ENCODE measurements at regions not wholly inside any gene's neighbourhood (a gene's known extent, or its start where the extent isn't known, plus 50 kb on each side); places are given as distances from the start of the nearest gene placed in this dataset.

DNA sequence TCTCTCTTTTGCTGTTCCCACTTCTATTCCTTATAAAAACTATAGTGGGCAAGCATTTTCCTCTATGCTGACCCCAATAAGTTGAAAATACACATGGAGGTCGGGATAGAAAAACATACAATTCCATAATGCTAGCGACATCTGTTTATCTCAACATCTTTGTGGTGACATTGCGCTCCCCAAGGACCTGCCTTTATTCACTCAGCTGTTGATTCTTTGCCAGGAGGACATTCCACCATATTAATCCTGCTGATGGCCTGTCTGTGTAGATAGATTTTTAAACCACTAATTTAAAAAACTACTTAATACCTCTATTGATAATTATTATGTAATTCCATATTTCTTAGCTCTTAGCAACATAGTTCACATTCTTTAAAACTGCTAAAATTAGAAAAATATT is 555.3 kb upstream of the MAP3K7 start:
- Histone ChIP-seq H3K4me3 (ENCODE audit: low read length) (no peak overlapping the region), H3K79me2 (replicated peaks; ENCODE audit: insufficient read depth, low read length) (no peaks in the 10 kb centered on the region), H3F3A (ENCODE audit: insufficient read depth, low read length, poor library complexity, severe bottlenecking) (no peaks in the 10 kb centered on the region), H3K36me3 (ENCODE audit: insufficient read depth, low read length) (no peaks in the 10 kb centered on the region), H3K9ac (ENCODE audit: low read length) (no peak overlapping the region), H3K9me2 (ENCODE audit: insufficient read depth, low read length) (no peaks in the 10 kb centered on the region), H3K27me3 (ENCODE audit: insufficient read depth, low read depth, low read length) (no peaks in the 10 kb centered on the region), H3K9me3 (ENCODE audit: low read length) (no peaks in the 10 kb centered on the region), H2AFZ (ENCODE audit: low read depth, low read length) (no peak overlapping the region), H4K20me1 (ENCODE audit: insufficient read depth) (no peaks in the 10 kb centered on the region), H3K27ac (ENCODE audit: low read length) (no peak overlapping the region), H3K4me2 (ENCODE audit: low read length) (no peak overlapping the region)
- TF ChIP-seq CTCF (IDR thresholded peaks at IDR 0.05; ENCODE audit: poor library complexity, severe bottlenecking) (no peak), POLR2AphosphoS5 (IDR thresholded peaks at IDR 0.05) (no peak), RAD21 (conservative IDR thresholded peaks at IDR 0.05) (no peak), TAF1 (IDR thresholded peaks at IDR 0.05; ENCODE audit: low read depth) (no peak), EP300 (conservative IDR thresholded peaks at IDR 0.05; ENCODE audit: poor library complexity, severe bottlenecking) (no peak), EZH2 (IDR thresholded peaks at IDR 0.05; ENCODE audit: borderline replicate concordance, insufficient read depth, low read length, poor library complexity, severe bottlenecking) (no peak), SMC3 (conservative IDR thresholded peaks at IDR 0.05; ENCODE audit: poor library complexity) (no peak), MXI1 (conservative IDR thresholded peaks at IDR 0.05; ENCODE audit: poor library complexity, severe bottlenecking) (no peak)
- TF ChIP-seq, protein P1, sequence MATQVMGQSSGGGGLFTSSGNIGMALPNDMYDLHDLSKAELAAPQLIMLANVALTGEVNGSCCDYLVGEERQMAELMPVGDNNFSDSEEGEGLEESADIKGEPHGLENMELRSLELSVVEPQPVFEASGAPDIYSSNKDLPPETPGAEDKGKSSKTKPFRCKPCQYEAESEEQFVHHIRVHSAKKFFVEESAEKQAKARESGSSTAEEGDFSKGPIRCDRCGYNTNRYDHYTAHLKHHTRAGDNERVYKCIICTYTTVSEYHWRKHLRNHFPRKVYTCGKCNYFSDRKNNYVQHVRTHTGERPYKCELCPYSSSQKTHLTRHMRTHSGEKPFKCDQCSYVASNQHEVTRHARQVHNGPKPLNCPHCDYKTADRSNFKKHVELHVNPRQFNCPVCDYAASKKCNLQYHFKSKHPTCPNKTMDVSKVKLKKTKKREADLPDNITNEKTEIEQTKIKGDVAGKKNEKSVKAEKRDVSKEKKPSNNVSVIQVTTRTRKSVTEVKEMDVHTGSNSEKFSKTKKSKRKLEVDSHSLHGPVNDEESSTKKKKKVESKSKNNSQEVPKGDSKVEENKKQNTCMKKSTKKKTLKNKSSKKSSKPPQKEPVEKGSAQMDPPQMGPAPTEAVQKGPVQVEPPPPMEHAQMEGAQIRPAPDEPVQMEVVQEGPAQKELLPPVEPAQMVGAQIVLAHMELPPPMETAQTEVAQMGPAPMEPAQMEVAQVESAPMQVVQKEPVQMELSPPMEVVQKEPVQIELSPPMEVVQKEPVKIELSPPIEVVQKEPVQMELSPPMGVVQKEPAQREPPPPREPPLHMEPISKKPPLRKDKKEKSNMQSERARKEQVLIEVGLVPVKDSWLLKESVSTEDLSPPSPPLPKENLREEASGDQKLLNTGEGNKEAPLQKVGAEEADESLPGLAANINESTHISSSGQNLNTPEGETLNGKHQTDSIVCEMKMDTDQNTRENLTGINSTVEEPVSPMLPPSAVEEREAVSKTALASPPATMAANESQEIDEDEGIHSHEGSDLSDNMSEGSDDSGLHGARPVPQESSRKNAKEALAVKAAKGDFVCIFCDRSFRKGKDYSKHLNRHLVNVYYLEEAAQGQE (IDR thresholded peaks at IDR 0.05; ENCODE audit: borderline replicate concordance) = no peak

GRCh38 chr6:91141346-91141745 is 554.5 kb upstream of the MAP3K7 start:
- Histone ChIP-seq H3K9me2 (ENCODE audit: insufficient read depth, low read length) (no peaks in the 10 kb centered on the region), H3K4me2 (ENCODE audit: low read length) (no peak overlapping the region), H3K4me3 (ENCODE audit: low read length) (no peak overlapping the region), H3K79me2 (replicated peaks; ENCODE audit: insufficient read depth, low read length) (no peaks in the 10 kb centered on the region), H3K36me3 (ENCODE audit: insufficient read depth, low read length) (no peaks in the 10 kb centered on the region), H3K27ac (ENCODE audit: low read length) (no peak overlapping the region), H3K27me3 (ENCODE audit: insufficient read depth, low read depth, low read length) (no peaks in the 10 kb centered on the region), H2AFZ (ENCODE audit: low read depth, low read length) (no peak overlapping the region), H4K20me1 (ENCODE audit: insufficient read depth) (no peaks in the 10 kb centered on the region), H3K9ac (ENCODE audit: low read length) (no peak overlapping the region), H3K9me3 (ENCODE audit: low read length) (no peaks in the 10 kb centered on the region), H3F3A (ENCODE audit: insufficient read depth, low read length, poor library complexity, severe bottlenecking) (no peaks in the 10 kb centered on the region)
- TF ChIP-seq, protein P1 (IDR thresholded peaks at IDR 0.05; ENCODE audit: borderline replicate concordance) = no peak
- TF ChIP-seq EZH2 (IDR thresholded peaks at IDR 0.05; ENCODE audit: borderline replicate concordance, insufficient read depth, low read length, poor library complexity, severe bottlenecking) (no peak), TAF1 (IDR thresholded peaks at IDR 0.05; ENCODE audit: low read depth) (no peak), POLR2AphosphoS5 (IDR thresholded peaks at IDR 0.05) (no peak), RAD21 (conservative IDR thresholded peaks at IDR 0.05) (no peak), MXI1 (conservative IDR thresholded peaks at IDR 0.05; ENCODE audit: poor library complexity, severe bottlenecking) (no peak), SMC3 (conservative IDR thresholded peaks at IDR 0.05; ENCODE audit: poor library complexity) (no peak), EP300 (conservative IDR thresholded peaks at IDR 0.05; ENCODE audit: poor library complexity, severe bottlenecking) (no peak), CTCF (IDR thresholded peaks at IDR 0.05; ENCODE audit: poor library complexity, severe bottlenecking) (no peak)
